HepG2 (cell line): ENCODE measurements at regions not wholly inside any gene's neighbourhood (a gene's known extent, or its start where the extent isn't known, plus 50 kb on each side); places are given as distances from the start of the nearest gene placed in this dataset.

Experiments
- ATAC-seq: fragments of 200-7000 bp; cut with Tn5 transposase; 3 replicates; pipeline ENCODE4 v1.9.1; 2020; ENCODE audit warnings: mild to moderate bottlenecking, moderate library complexity
- BruUV-seq: library from RNA; stranded (reverse); fragments of 400-500 nt; replicated peaks from 2 replicates; lab custom pipeline; 2021; lab: Mats Ljungman, UMichigan
- CTCF ChIA-PET: fragments of 300-600 bp; formaldehyde crosslinking; extraction: SDS; loops from one replicate; lab custom pipeline; 2021; ENCODE audit warnings: low total read pairs, inconsistent platforms, low intra/inter-chr PET ratio; lab: Yijun Ruan, JAX
- POLR2A ChIA-PET: fragments of 350-600 bp; sonication (Branson Sonifier 250); formaldehyde crosslinking; loops from one replicate; lab custom pipeline; 2020; ENCODE audit warnings: antibody characterized with exemption, inconsistent platforms; lab: Yijun Ruan, JAX
- DNase-seq: peaks from one replicate; pipeline ENCODE4 v3.0.0-alpha.2; 2015; ENCODE audit warnings: low spot score
- FAIRE-seq: peaks from 3 replicates; lab custom pipeline; 2011; peaks lifted over from hg19 to GRCh38; lab: Jason Lieb, UNC
- H2AFZ ChIP-seq: one replicate; pipeline ENCODE4 v1.6.1; 2011; ENCODE audit warnings: low read length, inconsistent platforms
- H3K27ac ChIP-seq: fragments of 300-600 bp; 3 replicates; pipeline ENCODE4 v1.8.0; 2011; ENCODE audit warnings: mixed run types, mild to moderate bottlenecking, mixed read lengths, low read length, inconsistent platforms; ENCODE audit not compliant: insufficient read depth; ENCODE audit errors: extremely low read length
- H3K27me3 ChIP-seq, 2 experiments: fragments of 200-600 bp in 1 of 2; 2 replicates in 1 of 2; 3 replicates in 1 of 2; pipeline versions ENCODE4 v1.6.0 to v1.8.0; 2011; ENCODE audit warnings: low read length in 2 of 2, mild to moderate bottlenecking in 2 of 2, moderate library complexity in 2 of 2, inconsistent platforms in 1 of 2; ENCODE audit not compliant: insufficient read depth in 2 of 2, control insufficient read depth in 1 of 2
- H3K36me3 ChIP-seq, 2 experiments: fragments of 200-600 bp in 1 of 2; replicated peaks in 1 of 2; 2 replicates in 1 of 2; 3 replicates in 1 of 2; pipeline versions ENCODE4 v1.5.1 to v1.8.0; 2011; ENCODE audit warnings: low read length in 2 of 2, inconsistent platforms in 1 of 2; ENCODE audit not compliant: insufficient read depth in 2 of 2, control insufficient read depth in 1 of 2
- H3K4me1 ChIP-seq: 2 replicates; pipeline ENCODE4 v1.5.1; 2012; ENCODE audit warnings: low read length, inconsistent platforms; ENCODE audit not compliant: insufficient read depth
- H3K4me2 ChIP-seq: 2 replicates; pipeline ENCODE4 v1.6.0; 2011; ENCODE audit warnings: low read depth, low read length, inconsistent platforms
- H3K4me3 ChIP-seq, 3 experiments: fragments of 200-600 bp in 1 of 3; sonication (generic), shearing (Covaris generic) in 1 of 3; replicated peaks in 1 of 3; 2 replicates each; pipeline ENCODE4 v1.5.1; 2011 to 2016; ENCODE audit warnings: low read length in 3 of 3, inconsistent platforms in 2 of 3, low read depth in 2 of 3, mild to moderate bottlenecking in 2 of 3, control low read depth in 1 of 3, mixed read lengths in 1 of 3; ENCODE audit not compliant: insufficient read depth in 1 of 3
- H3K79me2 ChIP-seq: one replicate; pipeline ENCODE4 v1.6.1; 2011; ENCODE audit warnings: low read length, inconsistent platforms; ENCODE audit not compliant: insufficient read depth
- H3K9ac ChIP-seq: 2 replicates; pipeline ENCODE4 v1.6.0; 2011; ENCODE audit warnings: mild to moderate bottlenecking, low read depth, low read length, inconsistent platforms; ENCODE audit not compliant: insufficient read depth
- H3K9me3 ChIP-seq: 2 replicates; pipeline ENCODE4 v1.5.1; 2012; ENCODE audit warnings: mild to moderate bottlenecking, low read length
- H4K20me1 ChIP-seq: 2 replicates; pipeline ENCODE4 v1.6.0; 2011; ENCODE audit warnings: inconsistent platforms, mild to moderate bottlenecking, low read length, moderate library complexity; ENCODE audit not compliant: insufficient read depth
- ARID5B ChIP-seq: IDR thresholded peaks from 2 replicates; pipeline ENCODE4 v1.4.0; 2020; ENCODE audit warnings: mild to moderate bottlenecking, missing genetic modification reagents
- ATF4 ChIP-seq, 2 experiments: fragments of 450-650 bp in 1 of 2; sonication (generic) in 1 of 2; formaldehyde crosslinking; IDR thresholded peaks; 2 replicates each; pipeline versions ENCODE4 v1.5.0 to v1.8.0; 2020 to 2022; ENCODE audit warnings: mild to moderate bottlenecking in 1 of 2, missing genetic modification reagents in 1 of 2
- BRCA1 ChIP-seq: sonication (generic); formaldehyde crosslinking; IDR thresholded peaks from 2 replicates; pipeline ENCODE4 v1.4.0; 2020; ENCODE audit warnings: missing genetic modification reagents
- EP300 ChIP-seq, 3 experiments: sonication (generic) in 1 of 3; formaldehyde crosslinking in 1 of 3; IDR thresholded peaks; 2 replicates each; pipeline versions ENCODE4 v1.5.1 to v1.6.1; 2011 to 2020; ENCODE audit warnings: low read depth in 2 of 3, low read length in 2 of 3, borderline replicate concordance in 1 of 3, improper control_type of control experiment in 1 of 3, mild to moderate bottlenecking in 1 of 3, missing genetic modification reagents in 1 of 3, moderate library complexity in 1 of 3
- HOMEZ ChIP-seq: IDR thresholded peaks from 2 replicates; pipeline ENCODE4 v1.6.1; 2016; ENCODE audit warnings: low read depth
- POGZ ChIP-seq: sonication (generic); formaldehyde crosslinking; IDR thresholded peaks from 2 replicates; pipeline ENCODE4 v1.4.0; 2020; ENCODE audit warnings: mild to moderate bottlenecking, missing genetic modification reagents
- REPIN1 ChIP-seq: sonication (generic); formaldehyde crosslinking; IDR thresholded peaks from 2 replicates; pipeline ENCODE4 v1.8.0; 2022; ENCODE audit warnings: missing genetic modification reagents, low read depth, mild to moderate bottlenecking, borderline replicate concordance
- SOX13 ChIP-seq, 3 experiments: fragments of 450-650 bp in 1 of 3; sonication (generic) in 1 of 3; formaldehyde crosslinking in 1 of 3; IDR thresholded peaks in 2 of 3; conservative IDR thresholded peaks in 1 of 3; 2 replicates each; pipeline versions ENCODE4 v1.5.0 to v1.6.1; 2016 to 2020; ENCODE audit warnings: antibody characterized with exemption in 1 of 3, mild to moderate bottlenecking in 1 of 3, missing compliant biosample characterization in 1 of 3, missing genetic modification reagents in 1 of 3, moderate library complexity in 1 of 3
- THAP8 ChIP-seq: sonication (generic); formaldehyde crosslinking; IDR thresholded peaks from 2 replicates; pipeline ENCODE4 v1.5.1; 2020; ENCODE audit warnings: missing genetic modification reagents, mild to moderate bottlenecking, borderline replicate concordance
- ZNF556 ChIP-seq: sonication (generic); formaldehyde crosslinking; IDR thresholded peaks from 2 replicates; pipeline ENCODE4 v1.4.0; 2020; ENCODE audit warnings: mild to moderate bottlenecking, missing genetic modification reagents, borderline replicate concordance
- ZNF577 ChIP-seq: sonication (generic); formaldehyde crosslinking; IDR thresholded peaks from 2 replicates; pipeline ENCODE4 v1.4.0; 2020; ENCODE audit warnings: mild to moderate bottlenecking, low read depth, missing genetic modification reagents, borderline replicate concordance
- WGBS: methylation state at CpG from one replicate; pipeline ENCODE4 v1.1.6; 2017; ENCODE audit warnings: low lambda C conversion rate; 5-methylcytosine and 5-hydroxymethylcytosine counted together
- in situ Hi-C: cut with HindIII; loops from 2 replicates; pipeline ENCODE4 v1.10.0; 2017; ENCODE audit warnings: low pct_unique_long_range_greater_than_20kb; ENCODE audit not compliant: extremely low pct_ligation_motif_present
- intact Hi-C: fragments of 100-400 bp; cut with micrococcal nuclease; formaldehyde crosslinking; loops from one replicate; pipeline ENCODE4 v1.10.0; 2022; ENCODE audit not compliant: unreplicated experiment

GRCh38 chr3:145649368-145649887 is 511.6 kb downstream of the PLOD2 start (continued):
- no peak for TF ChIP-seq THAP8
- no peak for TF ChIP-seq BRCA1 (CRISPR knock-in tag)
- TF ChIP-seq ZNF577 = no peak

GRCh38 chr3:145650170-145650569 is 510.8 kb downstream of the PLOD2 start:
- no peak overlapping the region for H3K4me2 ChIP-seq
- no peaks in the 10 kb centered on the region for H4K20me1 ChIP-seq
- ChIA-PET POLR2A (no interaction called here), CTCF (no interaction called here)
- BruUV-seq = no TSS peak
- H3K4me1 ChIP-seq = peaks cover 24% of the 10 kb centered on the region
- in situ Hi-C loops (no loop called here), intact Hi-C loops (no loop called here)
- no peak for FAIRE-seq
- WGBS = 55% methylated on average over 4 of the region's 4 CpGs
- no peak overlapping the region for H3K4me3 ChIP-seq
- no peaks in the 10 kb centered on the region for H3K36me3 ChIP-seq
- H3K79me2 ChIP-seq = no peaks in the 10 kb centered on the region
- peak overlapping the region; percentile 48 for H3K27ac ChIP-seq
- peak; percentile 39 for ATAC-seq
- DNase-seq = peak; percentile 14
- no peaks in the 10 kb centered on the region for H3K27me3 ChIP-seq
- no peaks in the 10 kb centered on the region for H3K9me3 ChIP-seq
- H3K9ac ChIP-seq = no peak overlapping the region
- H2AFZ ChIP-seq = no peak overlapping the region
- TF ChIP-seq POGZ (peak; percentile 28; the same call in 1 of the 2 replicates), ATF4 (CRISPR knock-in tag; IDR thresholded peaks at IDR 0.05) (peak in 1 of 2 experiments; percentile 87; a peak in 2 of 4 replicates), ZNF556 (no peak), REPIN1 (CRISPR knock-in tag) (0 out of 2 replicates have a peak, but pooled peaks have one; percentile 1), HOMEZ (CRISPR knock-in tag) (peak; percentile 59; the same call in 1 of the 2 replicates), SOX13 (IDR thresholded peaks at IDR 0.05) (no peak), SOX13 (CRISPR knock-in tag; conservative IDR thresholded peaks at IDR 0.05 in 1 of 2, IDR thresholded peaks at IDR 0.05 in 1 of 2) (peak in 1 of 2 experiments; percentile 57; a peak in 2 of 4 replicates), EP300 (IDR thresholded peaks at IDR 0.05; ENCODE audit: low read depth in 2 of 2, low read length in 2 of 2) (peak in 1 of 2 experiments; percentile 53; a peak in 1 of 4 replicates), EP300 (CRISPR knock-in tag; IDR thresholded peaks at IDR 0.05; ENCODE audit: borderline replicate concordance) (no peak), ARID5B (peak; percentile 52; the same call in 1 of the 2 replicates)
